IPS DF 4.7 (cell line): ENCODE measurements at regions not wholly inside any gene's neighbourhood (a gene's known extent, or its start where the extent isn't known, plus 50 kb on each side); places are given as distances from the start of the nearest gene placed in this dataset.
"Not testable (repeated sequence)": the region's sequence is repeated elsewhere in the genome, so short reads cannot be mapped to it uniquely, and the experiment has no call there.

Experiments
- DNase-seq: peaks from one replicate; pipeline ENCODE4 v3.0.0-alpha.2; 2013; ENCODE audit warnings: low spot score; ENCODE audit errors: extremely low read depth

- no peak for DNase-seq
Measured at GRCh38 chr2:123808243-123808642, 216.8 kb upstream of the CNTNAP5 start.

- DNase-seq: no peak
Measured at GRCh38 chr2:123811846-123812245, 213.2 kb upstream of the CNTNAP5 start.

- no peak for DNase-seq
Measured at GRCh38 chr2:123816203-123816602, 208.9 kb upstream of the CNTNAP5 start.

- no peak for DNase-seq
Measured at GRCh38 chr2:123816928-123817327, 208.2 kb upstream of the CNTNAP5 start.

GRCh38 chr2:123826729-123827271, 198.3 kb upstream of the CNTNAP5 start:
- no peak for DNase-seq

GRCh38 chr2:123839326-123839725, 185.8 kb upstream of the CNTNAP5 start:
- DNase-seq: no peak

GRCh38 chr2:123840016-123840415, 185.1 kb upstream of the CNTNAP5 start:
- no peak for DNase-seq

- DNase-seq: no peak
Measured at GRCh38 chr2:123840574-123840973, 184.5 kb upstream of the CNTNAP5 start.

GRCh38 chr2:123851281-123851680, 173.8 kb upstream of the CNTNAP5 start:
- no peak for DNase-seq

GRCh38 chr2:123853161-123853560, 171.9 kb upstream of the CNTNAP5 start:
- no peak for DNase-seq

- DNase-seq: not testable (repeated sequence)
Measured at GRCh38 chr2:123859031-123859430, 166.1 kb upstream of the CNTNAP5 start.

- DNase-seq: no peak
Measured at GRCh38 chr2:123864416-123864815, 160.7 kb upstream of the CNTNAP5 start.

- DNase-seq: no peak
Measured at GRCh38 chr2:123870206-123870880, 154.7 kb upstream of the CNTNAP5 start.

GRCh38 chr2:123870881-123871276, 154.2 kb upstream of the CNTNAP5 start:
- DNase-seq: no peak

GRCh38 chr2:123890148-123890547, 134.9 kb upstream of the CNTNAP5 start:
- DNase-seq: no peak

GRCh38 chr2:123894167-123894566, 130.9 kb upstream of the CNTNAP5 start:
- DNase-seq: no peak

GRCh38 chr2:123895651-123896050, 129.4 kb upstream of the CNTNAP5 start:
- DNase-seq: no peak

- no peak for DNase-seq
Measured at GRCh38 chr2:123901256-123901655, 123.8 kb upstream of the CNTNAP5 start.

- no peak for DNase-seq
Measured at GRCh38 chr2:123906361-123906760, 118.7 kb upstream of the CNTNAP5 start.

- DNase-seq: no peak
Measured at GRCh38 chr2:123908522-123908921, 116.6 kb upstream of the CNTNAP5 start.

GRCh38 chr2:123912171-123912570, 112.9 kb upstream of the CNTNAP5 start:
- DNase-seq: no peak

GRCh38 chr2:123913143-123913735, 111.8 kb upstream of the CNTNAP5 start:
- DNase-seq: no peak

- no peak for DNase-seq
Measured at GRCh38 chr2:123915380-123915779, 109.7 kb upstream of the CNTNAP5 start.
